IPS DF 6.9 (cell line): ENCODE measurements at regions not wholly inside any gene's neighbourhood (a gene's known extent, or its start where the extent isn't known, plus 50 kb on each side); places are given as distances from the start of the nearest gene placed in this dataset.

Source experiments
- DNase-seq: peaks from one replicate; pipeline ENCODE4 v3.0.0-alpha.2; 2013; ENCODE audit warnings: low read depth, low spot score
- H3K27ac ChIP-seq: one replicate; pipeline ENCODE4 v1.5.1; 2013; ENCODE audit warnings: low read length, control low read depth
- H3K27me3 ChIP-seq: 2 replicates; pipeline ENCODE4 v1.6.1; 2013; ENCODE audit warnings: mild to moderate bottlenecking, low read length; ENCODE audit not compliant: control insufficient read depth, insufficient read depth
- H3K36me3 ChIP-seq: 2 replicates; pipeline ENCODE4 v1.6.1; 2013; ENCODE audit warnings: low read length; ENCODE audit not compliant: control insufficient read depth, insufficient read depth
- H3K4me1 ChIP-seq: 2 replicates; pipeline ENCODE4 v1.6.1; 2013; ENCODE audit warnings: low read length; ENCODE audit not compliant: control insufficient read depth, insufficient read depth
- H3K4me3 ChIP-seq: 2 replicates; pipeline ENCODE4 v1.5.1; 2013; ENCODE audit warnings: mild to moderate bottlenecking, low read length
- H3K9me3 ChIP-seq: 2 replicates; pipeline ENCODE4 v1.6.1; 2013; ENCODE audit warnings: low read length, inconsistent platforms; ENCODE audit not compliant: control insufficient read depth, insufficient read depth
- WGBS: extraction: QIAGEN DNeasy Blood & Tissue Kit; methylation state at CpG from one replicate; pipeline ENCODE4 v1.1.7; 2013; ENCODE audit warnings: mixed read lengths, missing lambda C conversion rate; ENCODE audit not compliant: insufficient read length, insufficient coverage; 5-methylcytosine and 5-hydroxymethylcytosine counted together

DNA sequence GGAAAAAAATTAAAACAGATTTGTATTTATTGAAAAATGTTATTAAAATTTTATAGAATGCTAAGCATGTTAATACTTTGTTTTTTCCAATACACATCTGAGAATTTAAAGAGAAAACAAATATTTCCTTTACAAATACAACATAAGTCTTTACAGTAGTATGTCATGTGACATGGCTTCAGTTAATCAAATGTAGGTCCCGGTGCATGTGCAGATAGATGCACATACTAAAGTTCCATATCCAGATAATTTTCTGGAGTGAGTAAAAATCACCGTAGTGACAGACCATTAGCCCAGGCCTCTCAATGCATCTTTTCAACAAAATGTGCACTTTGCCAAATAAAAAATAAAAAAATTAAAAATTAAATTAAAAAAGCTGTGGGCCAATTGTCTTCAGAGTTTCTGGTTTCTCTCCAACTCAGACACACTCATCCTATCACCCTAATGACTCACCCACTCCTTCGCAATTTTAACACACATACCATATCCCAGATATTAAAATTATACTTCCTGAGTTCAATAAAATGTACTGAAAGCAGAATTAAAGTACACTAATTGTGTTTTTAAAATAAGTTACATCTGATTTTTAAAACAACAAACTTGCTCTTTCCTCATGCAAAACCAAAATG is 508.1 kb downstream of the NR2F1-AS1 start:
- Histone ChIP-seq H3K9me3 (no peaks in the 10 kb centered on the region; the same call in 1 of the 2 replicates), H3K36me3 (no peaks in the 10 kb centered on the region), H3K4me1 (no peaks in the 10 kb centered on the region), H3K4me3 (no peak overlapping the region), H3K27ac (no peak overlapping the region), H3K27me3 (no peaks in the 10 kb centered on the region)
- WGBS: 100% methylated on average over 1 of the region's 3 CpGs
- no peak for DNase-seq

DNA sequence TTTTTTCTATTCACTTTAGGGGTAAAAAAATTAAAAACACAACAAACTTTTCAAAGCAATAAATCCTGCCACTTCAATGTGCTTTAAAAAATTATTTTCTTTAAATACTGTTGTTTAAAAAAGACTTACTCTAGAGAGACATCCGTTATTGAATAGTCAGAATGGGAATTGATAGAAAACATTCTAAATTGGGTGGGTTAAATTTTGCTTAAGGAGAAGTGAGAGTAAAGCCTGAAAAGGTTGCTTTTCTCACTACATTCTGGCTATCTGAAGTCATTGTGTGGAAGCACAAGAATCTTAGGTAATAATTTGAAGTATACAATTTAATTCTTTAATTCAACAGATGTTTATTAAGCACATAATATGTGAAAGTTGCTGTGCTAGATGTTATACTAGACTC is 509.3 kb downstream of the NR2F1-AS1 start:
- no peaks in the 10 kb centered on the region for H3K27me3 ChIP-seq
- H3K36me3 ChIP-seq: no peaks in the 10 kb centered on the region
- DNase-seq: no peak
- H3K4me1 ChIP-seq: no peaks in the 10 kb centered on the region
- H3K4me3 ChIP-seq: no peak overlapping the region
- H3K9me3 ChIP-seq: no peaks in the 10 kb centered on the region; the same call in 1 of the 2 replicates
- WGBS: no CpG with 5 or more reads among the region's 1 CpG
- no peak overlapping the region for H3K27ac ChIP-seq

- H3K4me3 ChIP-seq: no peak overlapping the region
- H3K36me3 ChIP-seq: no peaks in the 10 kb centered on the region
- DNase-seq: no peak
- H3K4me1 ChIP-seq: no peaks in the 10 kb centered on the region
- no peaks in the 10 kb centered on the region for H3K27me3 ChIP-seq
- H3K9me3 ChIP-seq: no peaks in the 10 kb centered on the region; the same call in 1 of the 2 replicates
- no CpG with 5 or more reads among the region's 6 CpGs for WGBS
- H3K27ac ChIP-seq: no peak overlapping the region
Measured at GRCh38 chr5:93070938-93071337, 510.1 kb downstream of the NR2F1-AS1 start.

- WGBS: no CpG with 5 or more reads among the region's 2 CpGs
- Histone ChIP-seq H3K27ac (no peak overlapping the region), H3K36me3 (no peaks in the 10 kb centered on the region), H3K4me1 (no peaks in the 10 kb centered on the region), H3K27me3 (no peaks in the 10 kb centered on the region), H3K9me3 (no peaks in the 10 kb centered on the region; the same call in 1 of the 2 replicates), H3K4me3 (no peak overlapping the region)
- DNase-seq: no peak
Measured at GRCh38 chr5:93069276-93069675, 511.7 kb downstream of the NR2F1-AS1 start.

- H3K27me3 ChIP-seq: no peaks in the 10 kb centered on the region
- no peaks in the 10 kb centered on the region for H3K9me3 ChIP-seq
- no peak for DNase-seq
- no peak overlapping the region for H3K27ac ChIP-seq
- H3K36me3 ChIP-seq: no peaks in the 10 kb centered on the region
- WGBS: no CpG with 5 or more reads among the region's 1 CpG
- no peaks in the 10 kb centered on the region for H3K4me1 ChIP-seq
- no peak overlapping the region for H3K4me3 ChIP-seq
Measured at GRCh38 chr5:93062548-93062947, 518.5 kb downstream of the NR2F1-AS1 start.

- Histone ChIP-seq H3K9me3 (no peaks in the 10 kb centered on the region), H3K4me1 (no peaks in the 10 kb centered on the region; the same call in 1 of the 2 replicates), H3K27me3 (no peaks in the 10 kb centered on the region), H3K36me3 (no peaks in the 10 kb centered on the region), H3K4me3 (no peak overlapping the region), H3K27ac (no peak overlapping the region)
- no peak for DNase-seq
Measured at GRCh38 chr5:93058309-93058708, 522.7 kb downstream of the NR2F1-AS1 start.

GRCh38 chr5:93057311-93057710 is 523.7 kb downstream of the NR2F1-AS1 start:
- no peak overlapping the region for H3K4me3 ChIP-seq
- no CpG with 5 or more reads among the region's 2 CpGs for WGBS

GRCh38 chr5:93055971-93056370 is 525.0 kb downstream of the NR2F1-AS1 start:
- Histone ChIP-seq H3K9me3 (no peaks in the 10 kb centered on the region), H3K27ac (no peak overlapping the region), H3K36me3 (no peaks in the 10 kb centered on the region), H3K4me1 (no peaks in the 10 kb centered on the region; the same call in 1 of the 2 replicates), H3K27me3 (no peaks in the 10 kb centered on the region), H3K4me3 (no peak overlapping the region)
- no CpG with 5 or more reads among the region's 3 CpGs for WGBS
- no peak for DNase-seq

More at GRCh38 chr5:93057311-93057710, 523.7 kb downstream of the NR2F1-AS1 start:
- Histone ChIP-seq H3K4me1 (no peaks in the 10 kb centered on the region; the same call in 1 of the 2 replicates), H3K27me3 (no peaks in the 10 kb centered on the region), H3K9me3 (no peaks in the 10 kb centered on the region), H3K27ac (no peak overlapping the region), H3K36me3 (no peaks in the 10 kb centered on the region)
- DNase-seq: no peak

DNA sequence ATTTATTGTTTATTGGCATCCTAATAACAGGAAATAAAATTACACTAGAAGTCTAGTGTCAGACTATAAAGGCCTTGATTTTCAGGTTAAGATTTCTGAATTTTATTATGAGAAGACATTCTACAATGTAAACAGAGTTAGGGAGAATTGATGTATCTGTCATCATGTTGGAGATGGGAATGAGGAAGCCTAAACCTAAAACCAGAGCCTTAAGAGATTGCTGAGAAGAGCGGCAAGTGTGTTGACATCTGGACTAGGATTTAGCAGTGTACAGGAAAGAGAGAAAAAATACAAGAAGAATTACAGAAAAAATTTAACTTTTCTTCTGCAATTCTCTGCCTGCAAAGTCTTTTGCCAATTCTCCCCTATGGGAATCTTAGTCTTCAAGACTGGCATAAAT is 525.5 kb downstream of the NR2F1-AS1 start:
- H3K4me3 ChIP-seq: no peak overlapping the region
- WGBS: no CpG with 5 or more reads among the region's 1 CpG
- no peaks in the 10 kb centered on the region; the same call in 1 of the 2 replicates for H3K4me1 ChIP-seq
- no peaks in the 10 kb centered on the region for H3K36me3 ChIP-seq
- no peak overlapping the region for H3K27ac ChIP-seq
- no peaks in the 10 kb centered on the region for H3K9me3 ChIP-seq
- no peak for DNase-seq
- H3K27me3 ChIP-seq: no peaks in the 10 kb centered on the region

DNA sequence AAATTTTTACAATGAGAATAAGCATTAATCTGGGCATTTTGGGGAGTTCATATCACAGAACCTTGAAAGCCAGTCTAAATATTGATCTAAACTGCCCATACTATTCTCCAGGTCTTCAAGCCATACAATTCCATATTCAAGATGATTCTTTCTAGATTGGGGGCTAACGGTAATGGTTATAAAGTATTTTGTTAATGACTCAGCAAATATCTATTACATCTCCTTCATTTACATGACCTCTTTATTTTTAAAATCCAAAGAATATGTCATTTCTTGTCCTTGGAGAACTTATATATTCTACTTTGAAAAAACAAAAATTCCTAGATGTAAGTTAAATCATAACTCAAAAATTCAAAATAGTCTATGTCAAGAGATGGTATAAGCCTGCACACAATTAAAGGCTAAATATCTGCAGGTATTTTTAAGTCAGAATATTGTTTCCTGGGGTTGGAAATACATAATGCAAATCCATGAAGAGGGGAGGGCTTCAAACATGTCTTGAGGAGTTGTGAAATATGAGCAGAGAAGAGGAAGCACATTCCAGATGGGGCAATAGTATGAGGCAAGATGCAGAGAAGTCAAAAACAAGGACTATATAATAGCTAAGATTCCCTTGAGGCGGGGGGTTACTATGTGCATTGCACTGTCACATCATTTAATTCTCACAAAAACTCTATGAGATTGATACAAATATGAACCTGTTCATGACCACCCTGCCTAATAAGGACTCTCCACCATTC is 526.4 kb downstream of the NR2F1-AS1 start:
- no CpG with 5 or more reads among the region's 2 CpGs for WGBS

DNA sequence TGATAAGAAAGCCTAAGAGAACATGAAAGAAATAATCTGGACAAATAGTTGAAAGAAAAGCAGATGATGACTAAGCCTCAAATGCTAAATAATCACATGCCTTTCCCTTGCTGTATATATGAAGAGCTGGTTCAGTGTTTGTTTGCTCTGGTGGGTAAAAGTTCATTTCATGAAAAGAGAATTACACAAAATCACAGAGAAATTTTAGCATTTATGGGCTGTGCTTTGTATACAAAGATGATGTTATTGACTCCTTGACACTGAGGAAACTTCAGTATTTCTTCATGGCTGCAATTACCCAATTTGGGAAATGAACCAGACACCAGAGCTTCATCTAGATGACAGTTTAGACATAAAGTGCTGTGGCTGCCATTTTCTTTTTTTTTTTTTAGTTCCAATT is 527.2 kb downstream of the NR2F1-AS1 start:
- no peak overlapping the region for H3K4me3 ChIP-seq
- no peaks in the 10 kb centered on the region for H3K27me3 ChIP-seq
- H3K27ac ChIP-seq: no peak overlapping the region
- DNase-seq: no peak
- no peaks in the 10 kb centered on the region for H3K9me3 ChIP-seq
- no peaks in the 10 kb centered on the region for H3K36me3 ChIP-seq
- no peaks in the 10 kb centered on the region; the same call in 1 of the 2 replicates for H3K4me1 ChIP-seq

More for the DNA sequence above, 526.4 kb downstream of the NR2F1-AS1 start:
- H3K27ac ChIP-seq: no peak overlapping the region
- H3K4me1 ChIP-seq: no peaks in the 10 kb centered on the region; the same call in 1 of the 2 replicates
- H3K4me3 ChIP-seq: no peak overlapping the region
- no peaks in the 10 kb centered on the region for H3K27me3 ChIP-seq
- H3K36me3 ChIP-seq: no peaks in the 10 kb centered on the region
- DNase-seq: no peak
- no peaks in the 10 kb centered on the region for H3K9me3 ChIP-seq
